ENCODE measurements at regions not wholly inside any gene's neighbourhood (a gene's known extent, or its start where the extent isn't known, plus 50 kb on each side); places are given as distances from the start of the nearest gene placed in this dataset.

DNA sequence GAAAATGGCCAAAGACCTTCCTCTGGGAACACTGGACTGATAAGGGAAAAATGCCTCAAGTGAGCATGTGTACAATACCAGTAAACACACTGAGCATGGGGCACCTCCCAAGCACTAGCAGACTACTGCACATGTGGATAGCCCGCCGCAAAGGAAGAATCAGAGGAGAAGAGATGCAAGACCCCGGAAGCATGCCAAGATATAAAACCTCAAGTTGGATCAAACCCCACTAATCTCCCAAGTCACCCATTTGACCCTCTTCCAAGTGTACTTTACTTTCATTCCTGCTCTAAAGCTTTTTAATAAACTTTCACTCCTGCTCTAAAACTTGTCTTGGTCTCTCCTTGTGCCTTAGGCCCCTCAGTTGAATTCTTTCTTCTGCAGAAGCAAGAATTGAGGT, 121.1 kb upstream of the PLAAT1 start:
- TF ChIP-seq ZNF274 (IDR thresholded peaks at IDR 0.05; ENCODE audit: low read depth, low read length), result no peak
- TF ChIP-seq SUZ12 (IDR thresholded peaks at IDR 0.05; ENCODE audit: extremely low read depth, insufficient read depth, insufficient read length), result no peak
- TF ChIP-seq YY1 (IDR thresholded peaks at IDR 0.05; ENCODE audit: insufficient read depth, insufficient read length), result no peak

Data from NT2/D1 (cell line).